ENCODE measurements at regions not wholly inside any gene's neighbourhood (a gene's known extent, or its start where the extent isn't known, plus 50 kb on each side); places are given as distances from the start of the nearest gene placed in this dataset.

DNA sequence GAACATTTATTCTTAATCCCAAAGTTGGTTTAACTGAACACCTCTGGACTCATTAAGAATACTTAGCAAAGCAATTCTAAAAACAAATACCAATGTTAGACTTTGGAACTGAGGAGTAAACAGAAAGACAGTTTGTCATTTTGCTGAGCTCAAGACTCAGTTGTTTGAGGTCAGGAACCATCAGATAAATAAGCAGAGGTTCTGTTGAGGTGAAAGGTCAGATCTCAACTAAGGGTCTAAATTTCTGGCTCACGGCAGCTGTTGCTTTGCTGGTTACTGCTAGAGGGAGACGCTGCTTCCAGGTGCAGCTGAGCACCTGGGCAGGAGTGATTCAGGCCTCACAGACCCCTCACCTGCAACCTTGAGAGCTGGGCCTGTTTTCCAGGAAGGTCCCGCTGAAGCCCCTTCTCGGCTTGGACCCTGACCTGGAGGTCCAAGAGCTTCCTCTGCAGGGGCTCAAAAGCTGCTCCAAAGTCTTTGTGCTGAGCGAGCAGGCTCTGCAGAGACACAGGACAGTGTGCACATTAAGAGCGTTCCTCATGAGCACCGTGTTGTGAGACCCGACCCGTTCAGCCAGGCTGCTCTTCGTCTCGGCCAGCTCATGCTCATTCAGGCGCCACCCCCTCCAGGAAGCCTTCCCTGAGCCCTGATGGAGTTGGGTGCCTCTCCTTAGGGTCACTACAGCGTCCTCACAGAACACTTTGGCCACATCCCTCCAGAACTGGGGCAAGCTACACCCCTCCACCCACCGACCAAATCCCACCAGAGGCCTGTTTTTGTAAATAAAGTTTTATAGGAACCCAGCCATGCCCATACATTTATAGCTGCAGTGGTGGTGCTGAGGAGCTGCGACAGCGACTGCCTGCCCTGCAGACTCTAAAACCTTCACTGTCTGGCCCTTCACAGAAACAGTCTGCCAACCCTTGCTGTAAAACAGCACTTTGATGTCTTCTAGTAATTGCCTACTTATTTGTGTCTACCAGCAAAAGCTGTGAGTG, 72.0 kb downstream of the SYNE3 start:
- H3K9ac ChIP-seq (ENCODE audit: low read depth in 1 of 2, low read length in 2 of 2): no peak overlapping the region

DNA sequence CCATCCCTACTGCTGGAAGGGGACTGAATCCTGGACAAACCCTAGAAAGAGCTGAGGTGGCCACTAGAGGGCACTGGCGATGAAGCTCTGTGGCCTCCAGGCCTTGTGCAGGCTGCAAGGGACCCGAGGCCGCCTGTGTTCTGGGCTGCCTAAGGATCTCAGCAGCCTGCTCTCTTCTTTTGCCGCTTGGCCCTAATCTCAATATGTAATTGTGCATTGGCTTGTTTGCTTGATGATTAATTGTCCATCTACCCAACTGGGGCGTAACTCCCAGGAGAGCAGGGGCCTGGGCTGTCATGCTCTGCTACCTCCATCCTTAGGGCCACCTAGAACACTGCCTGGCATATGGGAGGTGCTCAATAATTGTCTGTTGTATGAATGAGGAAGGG, 73.8 kb downstream of the SYNE3 start:
- H3K4me1 ChIP-seq (ENCODE audit: control insufficient read depth in 4 of 4, insufficient read depth in 4 of 4, low read length in 3 of 4): peaks cover 14 to 46% (median 28%) of the 10 kb centered on the region in 4 donors
- H3K4me3 ChIP-seq (ENCODE audit: low read depth in 1 of 3, low read length in 3 of 3): no peak overlapping the region
- H3K36me3 ChIP-seq (ENCODE audit: control insufficient read depth in 4 of 4, insufficient read depth in 3 of 4, low read depth in 1 of 4, low read length in 3 of 4): peaks cover 0 to 6% (median 4%) of the 10 kb centered on the region in 4 donors
- TF ChIP-seq, protein P1, sequence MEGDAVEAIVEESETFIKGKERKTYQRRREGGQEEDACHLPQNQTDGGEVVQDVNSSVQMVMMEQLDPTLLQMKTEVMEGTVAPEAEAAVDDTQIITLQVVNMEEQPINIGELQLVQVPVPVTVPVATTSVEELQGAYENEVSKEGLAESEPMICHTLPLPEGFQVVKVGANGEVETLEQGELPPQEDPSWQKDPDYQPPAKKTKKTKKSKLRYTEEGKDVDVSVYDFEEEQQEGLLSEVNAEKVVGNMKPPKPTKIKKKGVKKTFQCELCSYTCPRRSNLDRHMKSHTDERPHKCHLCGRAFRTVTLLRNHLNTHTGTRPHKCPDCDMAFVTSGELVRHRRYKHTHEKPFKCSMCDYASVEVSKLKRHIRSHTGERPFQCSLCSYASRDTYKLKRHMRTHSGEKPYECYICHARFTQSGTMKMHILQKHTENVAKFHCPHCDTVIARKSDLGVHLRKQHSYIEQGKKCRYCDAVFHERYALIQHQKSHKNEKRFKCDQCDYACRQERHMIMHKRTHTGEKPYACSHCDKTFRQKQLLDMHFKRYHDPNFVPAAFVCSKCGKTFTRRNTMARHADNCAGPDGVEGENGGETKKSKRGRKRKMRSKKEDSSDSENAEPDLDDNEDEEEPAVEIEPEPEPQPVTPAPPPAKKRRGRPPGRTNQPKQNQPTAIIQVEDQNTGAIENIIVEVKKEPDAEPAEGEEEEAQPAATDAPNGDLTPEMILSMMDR (IDR thresholded peaks at IDR 0.05; ENCODE audit: low read depth, low read length, missing input control): peak; percentile 85
- TF ChIP-seq GABPA (IDR thresholded peaks at IDR 0.05 in 1 of 2, conservative IDR thresholded peaks at IDR 0.05 in 1 of 2) (no peak), SP1 (IDR thresholded peaks at IDR 0.05) (no peak), HNF4A (conservative IDR thresholded peaks at IDR 0.05) (peak; percentile 9 to 34), TAF1 (conservative IDR thresholded peaks at IDR 0.05) (no peak), RAD21 (IDR thresholded peaks at IDR 0.05) (peak; percentile 97 to 99)
- H3K27ac ChIP-seq (ENCODE audit: low read depth in 1 of 2, low read length in 2 of 2): no peak overlapping the region
- DNase-seq (ENCODE audit: low spot score): peak; percentile 84
- 24% methylated on average over 5 of the region's 5 CpGs for WGBS
- H3K9ac ChIP-seq (ENCODE audit: low read depth in 1 of 2, low read length in 2 of 2): no peak overlapping the region
- no peaks in the 10 kb centered on the region for H3K9me3 ChIP-seq (ENCODE audit: control insufficient read depth in 4 of 4, low read length in 3 of 4)
- no peaks in the 10 kb centered on the region for H3K27me3 ChIP-seq (ENCODE audit: control insufficient read depth in 4 of 4, insufficient read depth in 4 of 4, low read length in 3 of 4)

More for the DNA sequence above, 72.0 kb downstream of the SYNE3 start:
- 53% methylated on average over 16 of the region's 16 CpGs for WGBS
- TF ChIP-seq NR2F2 (IDR thresholded peaks at IDR 0.05) (peak; percentile 86), TAF1 (conservative IDR thresholded peaks at IDR 0.05) (no peak), RXRA (IDR thresholded peaks at IDR 0.05) (peak; percentile 95 to 96), RAD21 (IDR thresholded peaks at IDR 0.05) (peak; percentile 32 to 58), EGR1 (IDR thresholded peaks at IDR 0.05; ENCODE audit: low read depth in 2 of 2) (no peak), HNF4A (conservative IDR thresholded peaks at IDR 0.05) (peak; percentile 92 to 94), FOXA2 (IDR thresholded peaks at IDR 0.05) (peak; percentile 79), FOXA1 (IDR thresholded peaks at IDR 0.05) (peak; percentile 45), GABPA (IDR thresholded peaks at IDR 0.05 in 1 of 2, conservative IDR thresholded peaks at IDR 0.05 in 1 of 2) (peak in 1 of 2 donors; percentile 22), HNF4G (IDR thresholded peaks at IDR 0.05) (peak; percentile 78), SP1 (IDR thresholded peaks at IDR 0.05) (peak; percentile 95), JUND (IDR thresholded peaks at IDR 0.05) (peak; percentile 47 to 78)
- TF ChIP-seq, protein P2, sequence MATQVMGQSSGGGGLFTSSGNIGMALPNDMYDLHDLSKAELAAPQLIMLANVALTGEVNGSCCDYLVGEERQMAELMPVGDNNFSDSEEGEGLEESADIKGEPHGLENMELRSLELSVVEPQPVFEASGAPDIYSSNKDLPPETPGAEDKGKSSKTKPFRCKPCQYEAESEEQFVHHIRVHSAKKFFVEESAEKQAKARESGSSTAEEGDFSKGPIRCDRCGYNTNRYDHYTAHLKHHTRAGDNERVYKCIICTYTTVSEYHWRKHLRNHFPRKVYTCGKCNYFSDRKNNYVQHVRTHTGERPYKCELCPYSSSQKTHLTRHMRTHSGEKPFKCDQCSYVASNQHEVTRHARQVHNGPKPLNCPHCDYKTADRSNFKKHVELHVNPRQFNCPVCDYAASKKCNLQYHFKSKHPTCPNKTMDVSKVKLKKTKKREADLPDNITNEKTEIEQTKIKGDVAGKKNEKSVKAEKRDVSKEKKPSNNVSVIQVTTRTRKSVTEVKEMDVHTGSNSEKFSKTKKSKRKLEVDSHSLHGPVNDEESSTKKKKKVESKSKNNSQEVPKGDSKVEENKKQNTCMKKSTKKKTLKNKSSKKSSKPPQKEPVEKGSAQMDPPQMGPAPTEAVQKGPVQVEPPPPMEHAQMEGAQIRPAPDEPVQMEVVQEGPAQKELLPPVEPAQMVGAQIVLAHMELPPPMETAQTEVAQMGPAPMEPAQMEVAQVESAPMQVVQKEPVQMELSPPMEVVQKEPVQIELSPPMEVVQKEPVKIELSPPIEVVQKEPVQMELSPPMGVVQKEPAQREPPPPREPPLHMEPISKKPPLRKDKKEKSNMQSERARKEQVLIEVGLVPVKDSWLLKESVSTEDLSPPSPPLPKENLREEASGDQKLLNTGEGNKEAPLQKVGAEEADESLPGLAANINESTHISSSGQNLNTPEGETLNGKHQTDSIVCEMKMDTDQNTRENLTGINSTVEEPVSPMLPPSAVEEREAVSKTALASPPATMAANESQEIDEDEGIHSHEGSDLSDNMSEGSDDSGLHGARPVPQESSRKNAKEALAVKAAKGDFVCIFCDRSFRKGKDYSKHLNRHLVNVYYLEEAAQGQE (IDR thresholded peaks at IDR 0.05): peak; percentile 38
- TF ChIP-seq, protein P3, sequence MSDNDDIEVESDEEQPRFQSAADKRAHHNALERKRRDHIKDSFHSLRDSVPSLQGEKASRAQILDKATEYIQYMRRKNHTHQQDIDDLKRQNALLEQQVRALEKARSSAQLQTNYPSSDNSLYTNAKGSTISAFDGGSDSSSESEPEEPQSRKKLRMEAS (IDR thresholded peaks at IDR 0.05): no peak
- TF ChIP-seq, protein P1 (IDR thresholded peaks at IDR 0.05; ENCODE audit: low read depth, low read length, missing input control): no peak
- Histone ChIP-seq H3K27me3 (ENCODE audit: control insufficient read depth in 4 of 4, insufficient read depth in 4 of 4, low read length in 3 of 4) (no peaks in the 10 kb centered on the region), H3K27ac (ENCODE audit: low read depth in 1 of 2, low read length in 2 of 2) (peak overlapping the region; percentile 28 to 70), H3K4me3 (ENCODE audit: low read depth in 1 of 3, low read length in 3 of 3) (no peak overlapping the region), H3K9me3 (ENCODE audit: control insufficient read depth in 4 of 4, low read length in 3 of 4) (no peaks in the 10 kb centered on the region), H3K4me1 (ENCODE audit: control insufficient read depth in 4 of 4, insufficient read depth in 4 of 4, low read length in 3 of 4) (peaks cover 14 to 46% (median 28%) of the 10 kb centered on the region in 4 donors), H3K36me3 (ENCODE audit: control insufficient read depth in 4 of 4, insufficient read depth in 3 of 4, low read depth in 1 of 4, low read length in 3 of 4) (peaks cover 0 to 10% (median 6%) of the 10 kb centered on the region in 4 donors)
- DNase-seq (ENCODE audit: low spot score): no peak

Data from liver (tissue), 8 donors.